ENCODE measurements at regions not wholly inside any gene's neighbourhood (a gene's known extent, or its start where the extent isn't known, plus 50 kb on each side); places are given as distances from the start of the nearest gene placed in this dataset.

- Histone ChIP-seq H3K4me3 (ENCODE audit: low read depth in 2 of 2, low read length in 1 of 2) (no peak overlapping the region), H3K79me2 (ENCODE audit: insufficient read depth) (no peaks in the 10 kb centered on the region), H3K4me2 (no peak overlapping the region), H3K27me3 (ENCODE audit: insufficient read depth) (no peaks in the 10 kb centered on the region), H3F3A (replicated peaks; ENCODE audit: insufficient read depth) (no peaks in the 10 kb centered on the region), H3K9me2 (no peaks in the 10 kb centered on the region), H3K9ac (no peak overlapping the region), H3K4me1 (ENCODE audit: control insufficient read depth in 1 of 2, insufficient read depth in 2 of 2, low read depth in 1 of 2, low read length in 1 of 2) (no peaks in the 10 kb centered on the region), H4K20me1 (ENCODE audit: insufficient read depth) (no peaks in the 10 kb centered on the region), H2AFZ (ENCODE audit: low read depth) (no peak overlapping the region), H3K9me3 (no peaks in the 10 kb centered on the region; the same call in 1 of the 2 replicates), H3K27ac (ENCODE audit: low read depth in 2 of 2, low read length in 1 of 2) (no peak overlapping the region), H3K36me3 (replicated peaks in 1 of 2; ENCODE audit: control insufficient read depth in 1 of 2, insufficient read depth in 2 of 2, low read length in 1 of 2) (no peaks in the 10 kb centered on the region)
- 21% methylated on average over 3 of the region's 3 CpGs for WGBS (ENCODE audit: low lambda C conversion rate)
- ChIA-PET CTCF (no interaction called here), POLR2A (no interaction called here)
- no peak for DNase-seq
- TF ChIP-seq IRF3 (IDR thresholded peaks at IDR 0.05; ENCODE audit: low read depth, low read length): no peak
- TF ChIP-seq SIN3A (IDR thresholded peaks at IDR 0.05; ENCODE audit: borderline replicate concordance, low read depth, low read length): no peak
- TF ChIP-seq CTCF (IDR thresholded peaks at IDR 0.05): no peak
- TF ChIP-seq JUND (IDR thresholded peaks at IDR 0.05): no peak
- TF ChIP-seq ZBTB33 (IDR thresholded peaks at IDR 0.05; ENCODE audit: borderline replicate concordance, low read depth): no peak
- TF ChIP-seq TAF1 (IDR thresholded peaks at IDR 0.05; ENCODE audit: borderline replicate concordance, low read depth, low read length): no peak
- no peak for TF ChIP-seq EZH2phosphoT487 (IDR thresholded peaks at IDR 0.05; ENCODE audit: borderline replicate concordance, low read depth)
- TF ChIP-seq EP300 (IDR thresholded peaks at IDR 0.05; ENCODE audit: borderline replicate concordance in 1 of 2, low read depth in 1 of 2, low read length in 1 of 2): no peak
- TF ChIP-seq RAD21 (IDR thresholded peaks at IDR 0.05; ENCODE audit: low read length): no peak
- no peak for TF ChIP-seq USF2 (IDR thresholded peaks at IDR 0.05; ENCODE audit: borderline replicate concordance, low read depth, low read length)
- TF ChIP-seq TEAD4 (IDR thresholded peaks at IDR 0.05; ENCODE audit: borderline replicate concordance, insufficient read depth): no peak
- no peak for TF ChIP-seq MEF2A (IDR thresholded peaks at IDR 0.05; ENCODE audit: borderline replicate concordance, low read depth)
- no peak for TF ChIP-seq NRF1 (IDR thresholded peaks at IDR 0.05; ENCODE audit: low read depth, low read length)
- TF ChIP-seq GATA2 (CRISPR knock-in tag; IDR thresholded peaks at IDR 0.05): no peak
- TF ChIP-seq, protein P1, sequence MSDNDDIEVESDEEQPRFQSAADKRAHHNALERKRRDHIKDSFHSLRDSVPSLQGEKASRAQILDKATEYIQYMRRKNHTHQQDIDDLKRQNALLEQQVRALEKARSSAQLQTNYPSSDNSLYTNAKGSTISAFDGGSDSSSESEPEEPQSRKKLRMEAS (IDR thresholded peaks at IDR 0.05; ENCODE audit: low read depth): no peak
- no peak for TF ChIP-seq FOSL2 (IDR thresholded peaks at IDR 0.05; ENCODE audit: borderline replicate concordance, low read depth)
- TF ChIP-seq, protein P2, sequence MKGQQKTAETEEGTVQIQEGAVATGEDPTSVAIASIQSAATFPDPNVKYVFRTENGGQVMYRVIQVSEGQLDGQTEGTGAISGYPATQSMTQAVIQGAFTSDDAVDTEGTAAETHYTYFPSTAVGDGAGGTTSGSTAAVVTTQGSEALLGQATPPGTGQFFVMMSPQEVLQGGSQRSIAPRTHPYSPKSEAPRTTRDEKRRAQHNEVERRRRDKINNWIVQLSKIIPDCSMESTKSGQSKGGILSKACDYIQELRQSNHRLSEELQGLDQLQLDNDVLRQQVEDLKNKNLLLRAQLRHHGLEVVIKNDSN (IDR thresholded peaks at IDR 0.05; ENCODE audit: borderline replicate concordance, low read depth): no peak
- TF ChIP-seq SMC3 (IDR thresholded peaks at IDR 0.05; ENCODE audit: low read depth, low read length): no peak
- no peak for TF ChIP-seq RCOR1 (IDR thresholded peaks at IDR 0.05; ENCODE audit: low read length)
- no peak for TF ChIP-seq GABPA (IDR thresholded peaks at IDR 0.05; ENCODE audit: low read depth)
These were observed 105.8 kb downstream of the QRSL1 start for GRCh38 chr6:106735136-106735633.
